A549 (cell line): ENCODE measurements at regions not wholly inside any gene's neighbourhood (a gene's known extent, or its start where the extent isn't known, plus 50 kb on each side); places are given as distances from the start of the nearest gene placed in this dataset.

Experiments used
- BHLHE40 ChIP-seq: IDR thresholded peaks from 2 replicates; pipeline ENCODE4 v1.6.1; 2012; ENCODE audit warnings: low read depth, low read length, inconsistent platforms
- CEBPB ChIP-seq, 2 experiments: fragments of >200 bp in 1 of 2; sonication (Bioruptor Twin) in 1 of 2; formaldehyde crosslinking in 1 of 2; IDR thresholded peaks; 2 replicates each; pipeline ENCODE4 v1.6.1; 2012 to 2016
- ESRRA ChIP-seq: fragments of 150-350 bp; IDR thresholded peaks from 2 replicates; pipeline ENCODE4 v1.6.1; 2014; ENCODE audit warnings: mild to moderate bottlenecking, low read length, borderline replicate concordance
- GATA3 ChIP-seq: IDR thresholded peaks from 2 replicates; pipeline ENCODE4 v1.6.1; 2012; ENCODE audit warnings: borderline replicate concordance
- JUN ChIP-seq, 2 experiments: fragments of >200 bp; sonication (Bioruptor Twin); formaldehyde crosslinking; IDR thresholded peaks; 2 replicates in 1 of 2; 3 replicates in 1 of 2; pipeline ENCODE4 v1.6.1; 2016 to 2017
- MAZ ChIP-seq: fragments of 150-350 bp; IDR thresholded peaks from 2 replicates; pipeline ENCODE4 v1.6.1; 2014; ENCODE audit warnings: antibody characterized with exemption, low read depth, low read length, borderline replicate concordance
- NPAS2 ChIP-seq: fragments of 250-450 bp; sonication (Bioruptor Pico); IDR thresholded peaks from 2 replicates; pipeline ENCODE4 v1.8.0; 2022; ENCODE audit warnings: mild to moderate bottlenecking, moderate library complexity, borderline replicate concordance
- PHF8 ChIP-seq: fragments of 200-600 bp; sonication (generic); IDR thresholded peaks from 2 replicates; pipeline ENCODE4 v1.6.1; 2016; ENCODE audit warnings: low read depth, mild to moderate bottlenecking, antibody characterized with exemption, moderate library complexity, borderline replicate concordance
- RCOR1 ChIP-seq: fragments of 150-350 bp; IDR thresholded peaks from 2 replicates; pipeline ENCODE4 v1.6.1; 2014; ENCODE audit warnings: antibody characterized with exemption, low read length, low read depth
- RNF2 ChIP-seq: fragments of 200-600 bp; sonication (generic); IDR thresholded peaks from 2 replicates; pipeline ENCODE4 v1.6.1; 2016; ENCODE audit warnings: low read depth, mild to moderate bottlenecking, antibody characterized with exemption, moderate library complexity, borderline replicate concordance
- TP53 ChIP-seq: fragments of 250-450 bp; sonication (Bioruptor Pico); IDR thresholded peaks from 2 replicates; pipeline ENCODE4 v1.5.0; 2021; ENCODE audit warnings: mild to moderate bottlenecking, moderate library complexity
- TF ChIP-seq, protein P1 (sequence below): fragments of >200 bp; sonication (Bioruptor Twin); formaldehyde crosslinking; IDR thresholded peaks from 3 replicates; pipeline ENCODE4 v1.5.1; 2016
- TF ChIP-seq, protein P2 (sequence below): fragments of 450-650 bp; IDR thresholded peaks from 2 replicates; pipeline ENCODE4 v1.6.1; 2014; ENCODE audit warnings: antibody characterized with exemption
- TF ChIP-seq, protein P3 (sequence below): IDR thresholded peaks from 2 replicates; pipeline ENCODE4 v1.6.1; 2012

DNA sequence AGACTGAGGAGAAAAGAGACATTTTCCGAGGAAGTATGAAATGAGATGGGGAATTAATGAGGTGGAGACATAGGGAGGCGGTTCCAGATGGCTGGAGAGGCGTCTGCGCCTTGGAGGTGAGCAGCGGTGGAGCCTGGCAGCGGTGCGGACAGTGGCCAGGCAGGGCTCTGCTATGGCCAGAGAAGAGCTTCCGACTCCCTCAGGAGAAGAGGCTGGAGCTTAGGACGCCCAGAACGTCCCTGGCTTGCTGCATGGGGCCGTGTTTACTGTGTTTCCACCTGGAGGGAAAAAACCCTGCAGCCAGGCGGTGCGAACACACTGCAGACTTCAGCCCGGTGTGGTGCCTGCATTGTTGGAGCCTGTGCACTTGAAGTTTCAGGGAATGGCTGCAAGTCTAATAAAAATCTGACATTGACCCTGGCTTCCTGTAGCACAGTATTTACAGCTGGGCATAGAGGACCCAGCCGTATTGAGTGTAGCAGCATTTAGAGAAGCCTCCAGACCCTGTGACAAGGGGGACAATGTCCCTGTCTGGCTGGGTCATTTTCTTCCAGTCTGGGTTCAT is 447.1 kb upstream of the MKI67 start:
- TF ChIP-seq NPAS2 (CRISPR knock-in tag) (no peak), PHF8 (no peak), CEBPB (IDR thresholded peaks at IDR 0.05) (no peak), MAZ (no peak), RCOR1 (no peak), JUN (IDR thresholded peaks at IDR 0.05) (no peak), BHLHE40 (no peak), ESRRA (no peak), TP53 (CRISPR knock-in tag) (no peak), RNF2 (no peak), GATA3 (no peak)
- TF ChIP-seq, protein P1, sequence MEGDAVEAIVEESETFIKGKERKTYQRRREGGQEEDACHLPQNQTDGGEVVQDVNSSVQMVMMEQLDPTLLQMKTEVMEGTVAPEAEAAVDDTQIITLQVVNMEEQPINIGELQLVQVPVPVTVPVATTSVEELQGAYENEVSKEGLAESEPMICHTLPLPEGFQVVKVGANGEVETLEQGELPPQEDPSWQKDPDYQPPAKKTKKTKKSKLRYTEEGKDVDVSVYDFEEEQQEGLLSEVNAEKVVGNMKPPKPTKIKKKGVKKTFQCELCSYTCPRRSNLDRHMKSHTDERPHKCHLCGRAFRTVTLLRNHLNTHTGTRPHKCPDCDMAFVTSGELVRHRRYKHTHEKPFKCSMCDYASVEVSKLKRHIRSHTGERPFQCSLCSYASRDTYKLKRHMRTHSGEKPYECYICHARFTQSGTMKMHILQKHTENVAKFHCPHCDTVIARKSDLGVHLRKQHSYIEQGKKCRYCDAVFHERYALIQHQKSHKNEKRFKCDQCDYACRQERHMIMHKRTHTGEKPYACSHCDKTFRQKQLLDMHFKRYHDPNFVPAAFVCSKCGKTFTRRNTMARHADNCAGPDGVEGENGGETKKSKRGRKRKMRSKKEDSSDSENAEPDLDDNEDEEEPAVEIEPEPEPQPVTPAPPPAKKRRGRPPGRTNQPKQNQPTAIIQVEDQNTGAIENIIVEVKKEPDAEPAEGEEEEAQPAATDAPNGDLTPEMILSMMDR, result no peak
- TF ChIP-seq, protein P2, sequence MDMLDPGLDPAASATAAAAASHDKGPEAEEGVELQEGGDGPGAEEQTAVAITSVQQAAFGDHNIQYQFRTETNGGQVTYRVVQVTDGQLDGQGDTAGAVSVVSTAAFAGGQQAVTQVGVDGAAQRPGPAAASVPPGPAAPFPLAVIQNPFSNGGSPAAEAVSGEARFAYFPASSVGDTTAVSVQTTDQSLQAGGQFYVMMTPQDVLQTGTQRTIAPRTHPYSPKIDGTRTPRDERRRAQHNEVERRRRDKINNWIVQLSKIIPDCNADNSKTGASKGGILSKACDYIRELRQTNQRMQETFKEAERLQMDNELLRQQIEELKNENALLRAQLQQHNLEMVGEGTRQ, result no peak
- TF ChIP-seq, protein P3, sequence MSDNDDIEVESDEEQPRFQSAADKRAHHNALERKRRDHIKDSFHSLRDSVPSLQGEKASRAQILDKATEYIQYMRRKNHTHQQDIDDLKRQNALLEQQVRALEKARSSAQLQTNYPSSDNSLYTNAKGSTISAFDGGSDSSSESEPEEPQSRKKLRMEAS, result no peak
